ENCODE measurements at regions not wholly inside any gene's neighbourhood (a gene's known extent, or its start where the extent isn't known, plus 50 kb on each side); places are given as distances from the start of the nearest gene placed in this dataset.

- no peak overlapping the region for H3K4me3 ChIP-seq (ENCODE audit: low read depth, low read length)
- DNase-seq (ENCODE audit: low read depth): no peak
- TF ChIP-seq, protein P1, sequence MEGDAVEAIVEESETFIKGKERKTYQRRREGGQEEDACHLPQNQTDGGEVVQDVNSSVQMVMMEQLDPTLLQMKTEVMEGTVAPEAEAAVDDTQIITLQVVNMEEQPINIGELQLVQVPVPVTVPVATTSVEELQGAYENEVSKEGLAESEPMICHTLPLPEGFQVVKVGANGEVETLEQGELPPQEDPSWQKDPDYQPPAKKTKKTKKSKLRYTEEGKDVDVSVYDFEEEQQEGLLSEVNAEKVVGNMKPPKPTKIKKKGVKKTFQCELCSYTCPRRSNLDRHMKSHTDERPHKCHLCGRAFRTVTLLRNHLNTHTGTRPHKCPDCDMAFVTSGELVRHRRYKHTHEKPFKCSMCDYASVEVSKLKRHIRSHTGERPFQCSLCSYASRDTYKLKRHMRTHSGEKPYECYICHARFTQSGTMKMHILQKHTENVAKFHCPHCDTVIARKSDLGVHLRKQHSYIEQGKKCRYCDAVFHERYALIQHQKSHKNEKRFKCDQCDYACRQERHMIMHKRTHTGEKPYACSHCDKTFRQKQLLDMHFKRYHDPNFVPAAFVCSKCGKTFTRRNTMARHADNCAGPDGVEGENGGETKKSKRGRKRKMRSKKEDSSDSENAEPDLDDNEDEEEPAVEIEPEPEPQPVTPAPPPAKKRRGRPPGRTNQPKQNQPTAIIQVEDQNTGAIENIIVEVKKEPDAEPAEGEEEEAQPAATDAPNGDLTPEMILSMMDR (conservative IDR thresholded peaks at IDR 0.05; ENCODE audit: low read depth, low read length): no peak
Observed at GRCh38 chr3:68017069-68017468, 362.7 kb upstream of the SUCLG2 start.

DNA sequence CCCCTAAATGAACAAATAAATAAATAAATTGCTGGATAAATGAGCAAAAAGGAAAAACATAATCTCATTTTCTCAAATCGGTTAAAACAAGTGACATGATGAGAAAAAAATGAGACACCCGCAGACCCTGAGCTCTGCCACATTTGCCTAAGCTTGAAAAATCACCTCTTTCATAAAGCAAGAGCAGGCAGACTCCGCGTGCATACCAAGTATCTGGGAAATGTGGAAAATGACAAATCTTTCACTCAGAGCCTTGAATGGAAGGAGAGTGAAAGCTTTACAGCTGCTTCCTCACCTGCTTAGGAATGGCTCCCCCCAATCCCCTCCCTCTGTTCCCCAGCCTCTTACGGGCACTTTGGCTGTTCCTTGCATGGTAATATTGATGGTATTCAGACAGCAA, 355.5 kb upstream of the SUCLG2 start:
- no peak overlapping the region for H3K4me3 ChIP-seq (ENCODE audit: low read depth, low read length)
- DNase-seq (ENCODE audit: low read depth): no peak
- TF ChIP-seq, protein P1 (conservative IDR thresholded peaks at IDR 0.05; ENCODE audit: low read depth, low read length): no peak

DNA sequence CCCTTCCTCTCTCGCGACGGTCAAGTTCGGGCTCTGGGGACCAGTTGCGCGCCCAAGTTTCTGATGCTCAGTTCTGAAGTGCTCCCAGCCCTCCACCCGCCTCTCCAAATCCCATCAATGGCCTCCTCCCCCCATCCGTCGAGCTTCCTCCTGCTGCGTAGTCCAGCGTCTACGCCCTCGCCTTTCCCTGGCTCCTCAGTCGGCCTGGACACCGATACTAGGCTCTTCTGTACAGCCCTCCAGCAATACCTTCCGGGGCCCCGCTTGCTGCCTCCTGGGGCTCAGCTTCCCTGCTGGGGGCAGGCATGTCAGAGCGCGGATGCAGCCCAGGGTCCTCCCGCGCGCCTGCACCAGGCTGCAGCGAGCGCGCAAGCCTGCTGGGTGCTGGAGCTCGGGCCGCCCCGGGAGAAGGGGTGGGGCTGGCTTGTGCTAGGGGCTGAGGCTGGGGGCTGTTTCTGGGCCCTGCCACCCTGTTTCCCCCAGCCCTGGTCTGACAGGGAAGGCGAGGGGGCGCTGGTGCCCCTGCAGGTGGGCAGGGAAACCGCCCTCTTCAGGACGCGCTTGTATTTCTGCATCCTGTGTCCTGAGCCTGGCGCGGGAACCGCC, 353.3 kb upstream of the SUCLG2 start:
- TF ChIP-seq, protein P1 (conservative IDR thresholded peaks at IDR 0.05; ENCODE audit: low read depth, low read length): no peak
- DNase-seq (ENCODE audit: low read depth): no peak
- no peak overlapping the region for H3K4me3 ChIP-seq (ENCODE audit: low read depth, low read length)

DNA sequence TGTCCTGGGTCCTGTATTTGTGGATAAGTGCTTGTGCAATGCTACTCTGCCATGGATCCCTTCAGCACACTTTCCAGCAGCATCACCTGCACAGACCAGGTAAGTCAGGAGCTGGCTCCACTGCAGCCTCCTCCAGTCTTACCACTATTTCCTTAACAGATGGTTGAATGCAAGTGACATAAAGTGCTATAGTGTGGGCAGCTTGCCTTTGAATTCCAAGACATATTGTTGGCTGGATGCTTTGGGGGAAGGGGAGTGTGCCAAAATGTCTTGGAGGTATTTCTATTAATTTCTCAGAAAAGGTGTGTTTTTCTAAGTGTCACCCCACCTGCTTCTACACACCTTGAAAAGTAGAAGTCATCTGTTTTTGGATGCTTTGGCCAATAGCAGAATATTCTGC, 352.2 kb upstream of the SUCLG2 start:
- DNase-seq (ENCODE audit: low read depth): no peak
- TF ChIP-seq, protein P1 (conservative IDR thresholded peaks at IDR 0.05; ENCODE audit: low read depth, low read length): no peak
- no peak overlapping the region for H3K4me3 ChIP-seq (ENCODE audit: low read depth, low read length)

- H3K4me3 ChIP-seq (ENCODE audit: low read depth, low read length): no peak overlapping the region
- no peak for DNase-seq (ENCODE audit: low read depth)
- TF ChIP-seq, protein P1 (conservative IDR thresholded peaks at IDR 0.05; ENCODE audit: low read depth, low read length): no peak
Observed at GRCh38 chr3:68004091-68004490, 349.7 kb upstream of the SUCLG2 start.

- H3K4me3 ChIP-seq (ENCODE audit: low read depth, low read length): no peak overlapping the region
- DNase-seq (ENCODE audit: low read depth): no peak
- TF ChIP-seq, protein P1 (conservative IDR thresholded peaks at IDR 0.05; ENCODE audit: low read depth, low read length): no peak
Observed at GRCh38 chr3:67998281-67998680, 343.9 kb upstream of the SUCLG2 start.

DNA sequence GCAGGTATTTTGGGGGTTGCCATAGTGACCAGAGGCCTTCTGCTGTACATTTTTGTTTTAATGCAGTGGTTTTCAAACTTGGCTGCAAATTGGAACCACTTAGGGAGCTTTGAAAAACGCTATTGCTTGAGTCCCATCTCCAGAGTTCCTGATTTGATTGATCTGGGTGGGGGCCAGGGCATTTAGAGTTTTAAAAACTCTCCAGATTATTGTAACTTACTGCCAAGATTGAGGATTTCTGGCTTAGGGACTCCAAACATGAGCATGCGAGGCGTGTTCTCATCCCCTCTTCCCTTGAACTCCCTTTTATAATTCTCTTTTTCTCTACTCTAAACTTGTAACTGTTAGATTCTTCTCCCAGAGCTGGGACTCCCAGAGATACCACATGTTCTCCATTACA, 340.8 kb upstream of the SUCLG2 start:
- DNase-seq (ENCODE audit: low read depth): no peak
- TF ChIP-seq, protein P1 (conservative IDR thresholded peaks at IDR 0.05; ENCODE audit: low read depth, low read length): no peak
- H3K4me3 ChIP-seq (ENCODE audit: low read depth, low read length): no peak overlapping the region

Measured in choroid plexus epithelial cell (primary cell).